ENCODE measurements at regions not wholly inside any gene's neighbourhood (a gene's known extent, or its start where the extent isn't known, plus 50 kb on each side); places are given as distances from the start of the nearest gene placed in this dataset.

- no TSS peak for BruUV-seq (replicated peaks)
- Histone ChIP-seq H2AFZ (ENCODE audit: low read depth, low read length, poor library complexity, severe bottlenecking) (no peak overlapping the region), H3K79me2 (ENCODE audit: insufficient read depth, low read length) (no peaks in the 10 kb centered on the region), H3K9me2 (ENCODE audit: insufficient read depth) (no peaks in the 10 kb centered on the region), H3K4me1 (ENCODE audit: control insufficient read depth in 1 of 2, insufficient read depth in 2 of 2, low read length in 2 of 2) (no peaks in the 10 kb centered on the region), H3K9ac (ENCODE audit: low read length) (no peak overlapping the region), H3K36me3 (ENCODE audit: control insufficient read depth in 1 of 2, insufficient read depth in 2 of 2, low read length in 2 of 2) (no peaks in the 10 kb centered on the region), H3K4me2 (ENCODE audit: low read length) (no peak overlapping the region), H3K27me3 (ENCODE audit: insufficient read depth, low read length) (no peaks in the 10 kb centered on the region), H3K9me3 (ENCODE audit: control insufficient read depth in 1 of 2, insufficient read depth in 1 of 2, low read depth in 1 of 2, low read length in 2 of 2) (peaks cover 5 to 15% of the 10 kb centered on the region in 2 experiments; a peak in 1 of 4 replicates), H3K4me3 (replicated peaks in 1 of 2; ENCODE audit: low read depth in 1 of 2, low read length in 2 of 2) (no peak overlapping the region), H3K27ac (ENCODE audit: low read depth, low read length) (no peak overlapping the region), H4K20me1 (ENCODE audit: insufficient read depth) (no peaks in the 10 kb centered on the region)
- TF ChIP-seq CTCF (IDR thresholded peaks at IDR 0.05 in 2 of 3, conservative IDR thresholded peaks at IDR 0.05 in 1 of 3; ENCODE audit: borderline replicate concordance in 1 of 3, insufficient read depth in 1 of 3, low read depth in 2 of 3, low read length in 2 of 3) (no peak), YY1 (IDR thresholded peaks at IDR 0.05; ENCODE audit: extremely low read depth, insufficient replicate concordance, low read depth, low read length) (no peak), EZH2 (IDR thresholded peaks at IDR 0.05) (no peak), FOSL1 (IDR thresholded peaks at IDR 0.05; ENCODE audit: low read depth) (no peak), SRF (IDR thresholded peaks at IDR 0.05; ENCODE audit: low read depth) (no peak), MAX (IDR thresholded peaks at IDR 0.05) (no peak), ATF3 (IDR thresholded peaks at IDR 0.05) (no peak), SP1 (IDR thresholded peaks at IDR 0.05; ENCODE audit: low read depth) (no peak), ZFX (IDR thresholded peaks at IDR 0.05) (no peak), RAD21 (IDR thresholded peaks at IDR 0.05; ENCODE audit: low read depth) (no peak)
- ChIA-PET CTCF (no interaction called here), RAD21 (ENCODE audit: low non-redundant PET in 1 of 2, low total read pairs in 2 of 2, uncharacterized antibody in 2 of 2, unreplicated experiment in 2 of 2) (no interaction called here), POLR2A (no interaction called here)
- DNase-seq (ENCODE audit: low read depth, low spot score) = no peak
- intact Hi-C loops (cut with micrococcal nuclease) = no loop called here
- ATAC-seq = no peak
Observed at GRCh38 chr11:39268176-39268690, 2191.2 kb downstream of the LRRC4C start.
